ENCODE measurements at regions not wholly inside any gene's neighbourhood (a gene's known extent, or its start where the extent isn't known, plus 50 kb on each side); places are given as distances from the start of the nearest gene placed in this dataset.

DNA sequence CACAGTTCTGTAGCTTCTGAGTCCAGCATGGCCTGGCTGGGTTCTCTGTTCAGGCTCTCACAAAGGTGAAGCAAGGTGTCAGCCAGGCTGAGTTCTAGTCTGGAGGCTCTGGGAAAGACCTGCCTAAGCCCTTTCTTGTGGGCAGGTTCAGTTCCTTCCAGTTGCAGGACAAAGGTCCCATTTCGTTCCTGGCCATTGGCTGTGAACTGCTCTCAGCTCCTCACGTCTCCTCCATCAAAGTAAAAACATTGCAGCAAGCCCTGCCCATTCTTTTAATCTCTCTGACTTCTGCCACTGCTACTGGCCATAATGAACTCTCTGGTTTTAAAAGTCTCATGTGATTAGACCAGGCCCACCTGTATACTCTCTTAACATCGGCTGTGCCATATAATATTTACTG lies 61.6 kb upstream of the BARX1 start:
- Mint-ChIP-seq H3K4me1 (ENCODE audit: low read depth, unreplicated experiment) (peaks cover 9% of the 10 kb centered on the region), H3K27ac (ENCODE audit: unreplicated experiment) (no peak overlapping the region), H3K4me3 (ENCODE audit: unreplicated experiment) (no peak overlapping the region), H3K36me3 (ENCODE audit: unreplicated experiment) (no peaks in the 10 kb centered on the region), H3K27me3 (ENCODE audit: unreplicated experiment) (no peaks in the 10 kb centered on the region), H3K9me3 (ENCODE audit: unreplicated experiment) (peaks cover 3% of the 10 kb centered on the region)
- DNase-seq, result no peak
- TF ChIP-seq, protein P1, sequence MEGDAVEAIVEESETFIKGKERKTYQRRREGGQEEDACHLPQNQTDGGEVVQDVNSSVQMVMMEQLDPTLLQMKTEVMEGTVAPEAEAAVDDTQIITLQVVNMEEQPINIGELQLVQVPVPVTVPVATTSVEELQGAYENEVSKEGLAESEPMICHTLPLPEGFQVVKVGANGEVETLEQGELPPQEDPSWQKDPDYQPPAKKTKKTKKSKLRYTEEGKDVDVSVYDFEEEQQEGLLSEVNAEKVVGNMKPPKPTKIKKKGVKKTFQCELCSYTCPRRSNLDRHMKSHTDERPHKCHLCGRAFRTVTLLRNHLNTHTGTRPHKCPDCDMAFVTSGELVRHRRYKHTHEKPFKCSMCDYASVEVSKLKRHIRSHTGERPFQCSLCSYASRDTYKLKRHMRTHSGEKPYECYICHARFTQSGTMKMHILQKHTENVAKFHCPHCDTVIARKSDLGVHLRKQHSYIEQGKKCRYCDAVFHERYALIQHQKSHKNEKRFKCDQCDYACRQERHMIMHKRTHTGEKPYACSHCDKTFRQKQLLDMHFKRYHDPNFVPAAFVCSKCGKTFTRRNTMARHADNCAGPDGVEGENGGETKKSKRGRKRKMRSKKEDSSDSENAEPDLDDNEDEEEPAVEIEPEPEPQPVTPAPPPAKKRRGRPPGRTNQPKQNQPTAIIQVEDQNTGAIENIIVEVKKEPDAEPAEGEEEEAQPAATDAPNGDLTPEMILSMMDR (IDR thresholded peaks at IDR 0.05; ENCODE audit: partially characterized antibody, unreplicated experiment), result no peak

GRCh38 chr9:94014920-94015319 lies 59.8 kb upstream of the BARX1 start:
- Mint-ChIP-seq H3K27me3 (ENCODE audit: unreplicated experiment) (peaks cover 1% of the 10 kb centered on the region), H3K36me3 (ENCODE audit: unreplicated experiment) (no peaks in the 10 kb centered on the region), H3K9me3 (ENCODE audit: unreplicated experiment) (peaks cover 2% of the 10 kb centered on the region), H3K27ac (ENCODE audit: unreplicated experiment) (no peak overlapping the region), H3K4me3 (ENCODE audit: unreplicated experiment) (no peak overlapping the region), H3K4me1 (ENCODE audit: low read depth, unreplicated experiment) (peaks cover 9% of the 10 kb centered on the region)
- no peak for DNase-seq
- TF ChIP-seq, protein P1 (IDR thresholded peaks at IDR 0.05; ENCODE audit: partially characterized antibody, unreplicated experiment), result no peak

- Mint-ChIP-seq H3K4me3 (ENCODE audit: unreplicated experiment) (no peak overlapping the region), H3K36me3 (ENCODE audit: unreplicated experiment) (no peaks in the 10 kb centered on the region), H3K27ac (ENCODE audit: unreplicated experiment) (no peak overlapping the region), H3K27me3 (ENCODE audit: unreplicated experiment) (peaks cover 1% of the 10 kb centered on the region), H3K9me3 (ENCODE audit: unreplicated experiment) (peaks cover 2% of the 10 kb centered on the region), H3K4me1 (ENCODE audit: low read depth, unreplicated experiment) (peaks cover 9% of the 10 kb centered on the region)
- DNase-seq, result no peak
- TF ChIP-seq, protein P1 (IDR thresholded peaks at IDR 0.05; ENCODE audit: partially characterized antibody, unreplicated experiment), result peak; percentile 75
Observed at GRCh38 chr9:94014066-94014654, 59.0 kb upstream of the BARX1 start.

DNA sequence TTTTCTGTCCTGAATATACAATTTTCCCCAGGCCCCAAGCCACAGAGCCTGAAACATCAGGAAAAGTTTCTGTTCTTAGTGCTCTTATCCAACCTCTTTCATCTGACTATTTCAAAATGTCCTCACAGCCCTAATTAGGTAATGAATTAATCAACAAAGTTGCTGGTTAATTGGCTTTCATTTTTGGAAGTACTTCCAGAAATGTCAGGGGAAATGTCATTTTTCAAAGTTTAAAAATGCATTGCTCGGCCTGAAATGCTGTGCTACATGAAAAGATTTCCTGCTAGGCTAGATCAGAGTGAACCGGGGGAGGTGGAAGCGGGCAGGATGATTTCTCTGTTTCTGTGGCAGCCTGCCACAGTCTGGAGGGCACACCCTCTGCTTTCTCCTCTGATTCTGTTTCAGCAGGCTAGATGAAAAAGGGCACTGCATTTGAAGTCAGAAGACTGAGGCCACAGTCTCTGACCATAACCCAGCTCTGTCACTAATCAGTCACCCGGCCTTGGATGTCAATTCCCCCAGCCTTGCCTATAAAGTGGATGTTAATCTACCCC lies 55.9 kb upstream of the BARX1 start:
- Mint-ChIP-seq H3K4me1 (ENCODE audit: low read depth, unreplicated experiment) (no peaks in the 10 kb centered on the region), H3K27me3 (ENCODE audit: unreplicated experiment) (peaks cover 1% of the 10 kb centered on the region), H3K4me3 (ENCODE audit: unreplicated experiment) (no peak overlapping the region), H3K9me3 (ENCODE audit: unreplicated experiment) (peaks cover 2% of the 10 kb centered on the region), H3K36me3 (ENCODE audit: unreplicated experiment) (no peaks in the 10 kb centered on the region), H3K27ac (ENCODE audit: unreplicated experiment) (no peak overlapping the region)
- TF ChIP-seq, protein P1 (IDR thresholded peaks at IDR 0.05; ENCODE audit: partially characterized antibody, unreplicated experiment), result no peak
- no peak for DNase-seq

GRCh38 chr9:94005272-94005901 lies 50.2 kb upstream of the BARX1 start:
- no peak overlapping the region for H3K4me3 Mint-ChIP-seq (ENCODE audit: unreplicated experiment)
- no peak overlapping the region for H3K27ac Mint-ChIP-seq (ENCODE audit: unreplicated experiment)
- no peaks in the 10 kb centered on the region for H3K27me3 Mint-ChIP-seq (ENCODE audit: unreplicated experiment)
- H3K36me3 Mint-ChIP-seq (ENCODE audit: unreplicated experiment), result no peaks in the 10 kb centered on the region
- no peak for DNase-seq
- H3K4me1 Mint-ChIP-seq (ENCODE audit: low read depth, unreplicated experiment), result no peaks in the 10 kb centered on the region
- H3K9me3 Mint-ChIP-seq (ENCODE audit: unreplicated experiment), result no peaks in the 10 kb centered on the region
- TF ChIP-seq, protein P1 (IDR thresholded peaks at IDR 0.05; ENCODE audit: partially characterized antibody, unreplicated experiment), result no peak
